ENCODE measurements at regions not wholly inside any gene's neighbourhood (a gene's known extent, or its start where the extent isn't known, plus 50 kb on each side); places are given as distances from the start of the nearest gene placed in this dataset.

- TF ChIP-seq CTCF (conservative IDR thresholded peaks at IDR 0.05): no peak
- TF ChIP-seq EZH2 (IDR thresholded peaks at IDR 0.05; ENCODE audit: low read depth): no peak
Observed at GRCh38 chr6:92700411-92700810, 718.9 kb downstream of the EPHA7 start.
